ENCODE measurements at regions not wholly inside any gene's neighbourhood (a gene's known extent, or its start where the extent isn't known, plus 50 kb on each side); places are given as distances from the start of the nearest gene placed in this dataset.
A peak's percentile ranks its signal among the peaks of the same experiment; 100 is the strongest.

- H3K27me3 Mint-ChIP-seq = no peaks in the 10 kb centered on the region
Observed at GRCh38 chr2:133968446-133968845, 285.4 kb upstream of the MGAT5 start.

GRCh38 chr2:133970641-133971040, 283.2 kb upstream of the MGAT5 start:
- no peaks in the 10 kb centered on the region for H3K36me3 Mint-ChIP-seq
- H3K27me3 Mint-ChIP-seq = no peaks in the 10 kb centered on the region
- H3K27ac Mint-ChIP-seq = no peak overlapping the region
- H3K9me3 Mint-ChIP-seq = no peaks in the 10 kb centered on the region
- no peak for ATAC-seq
- H3K4me1 Mint-ChIP-seq = peaks cover 16% of the 10 kb centered on the region
- no peak overlapping the region for H3K4me3 Mint-ChIP-seq

More at GRCh38 chr2:133968446-133968845, 285.4 kb upstream of the MGAT5 start:
- no peaks in the 10 kb centered on the region for H3K36me3 Mint-ChIP-seq
- ATAC-seq = peak; percentile 74
- no peaks in the 10 kb centered on the region for H3K9me3 Mint-ChIP-seq
- H3K27ac Mint-ChIP-seq = no peak overlapping the region
- no peak overlapping the region for H3K4me3 Mint-ChIP-seq
- H3K4me1 Mint-ChIP-seq = peaks cover 15% of the 10 kb centered on the region

- H3K4me3 Mint-ChIP-seq = no peak overlapping the region
- H3K4me1 Mint-ChIP-seq = peaks cover 33% of the 10 kb centered on the region
- H3K27me3 Mint-ChIP-seq = no peaks in the 10 kb centered on the region
- no peaks in the 10 kb centered on the region for H3K36me3 Mint-ChIP-seq
- peak overlapping the region; percentile 1 for H3K27ac Mint-ChIP-seq
- no peak for ATAC-seq
- no peaks in the 10 kb centered on the region for H3K9me3 Mint-ChIP-seq
Observed at GRCh38 chr2:133972297-133972696, 281.6 kb upstream of the MGAT5 start.

- H3K27me3 Mint-ChIP-seq = no peaks in the 10 kb centered on the region
- H3K36me3 Mint-ChIP-seq = no peaks in the 10 kb centered on the region
- H3K9me3 Mint-ChIP-seq = no peaks in the 10 kb centered on the region
- no peak overlapping the region for H3K4me3 Mint-ChIP-seq
- H3K27ac Mint-ChIP-seq = no peak overlapping the region
- ATAC-seq = no peak
- H3K4me1 Mint-ChIP-seq = peaks cover 35% of the 10 kb centered on the region
Observed at GRCh38 chr2:133972786-133973185, 281.1 kb upstream of the MGAT5 start.

- Mint-ChIP-seq H3K4me3 (no peak overlapping the region), H3K4me1 (peaks cover 24% of the 10 kb centered on the region), H3K27ac (no peak overlapping the region), H3K36me3 (no peaks in the 10 kb centered on the region), H3K27me3 (no peaks in the 10 kb centered on the region), H3K9me3 (no peaks in the 10 kb centered on the region)
- ATAC-seq = no peak
Observed at GRCh38 chr2:133974353-133974752, 279.5 kb upstream of the MGAT5 start.

- ATAC-seq = no peak
- Mint-ChIP-seq H3K4me3 (no peak overlapping the region), H3K9me3 (no peaks in the 10 kb centered on the region), H3K4me1 (peaks cover 24% of the 10 kb centered on the region), H3K36me3 (no peaks in the 10 kb centered on the region), H3K27me3 (no peaks in the 10 kb centered on the region), H3K27ac (no peak overlapping the region)
Observed at GRCh38 chr2:133975135-133975534, 278.7 kb upstream of the MGAT5 start.

GRCh38 chr2:133975676-133976428, 278.0 kb upstream of the MGAT5 start:
- no peaks in the 10 kb centered on the region for H3K27me3 Mint-ChIP-seq
- no peaks in the 10 kb centered on the region for H3K36me3 Mint-ChIP-seq
- ATAC-seq = peak; percentile 44
- peaks cover 24% of the 10 kb centered on the region for H3K4me1 Mint-ChIP-seq
- peak overlapping the region; percentile 33 for H3K27ac Mint-ChIP-seq
- H3K4me3 Mint-ChIP-seq = no peak overlapping the region
- no peaks in the 10 kb centered on the region for H3K9me3 Mint-ChIP-seq

GRCh38 chr2:133976659-133977058, 277.2 kb upstream of the MGAT5 start:
- H3K27ac Mint-ChIP-seq = no peak overlapping the region
- no peaks in the 10 kb centered on the region for H3K27me3 Mint-ChIP-seq
- no peaks in the 10 kb centered on the region for H3K9me3 Mint-ChIP-seq
- no peak for ATAC-seq
- peaks cover 24% of the 10 kb centered on the region for H3K4me1 Mint-ChIP-seq
- no peaks in the 10 kb centered on the region for H3K36me3 Mint-ChIP-seq
- H3K4me3 Mint-ChIP-seq = no peak overlapping the region

GRCh38 chr2:133977405-133977804, 276.5 kb upstream of the MGAT5 start:
- H3K4me3 Mint-ChIP-seq = no peak overlapping the region
- peaks cover 24% of the 10 kb centered on the region for H3K4me1 Mint-ChIP-seq
- H3K27ac Mint-ChIP-seq = no peak overlapping the region

GRCh38 chr2:133982256-133982655, 271.6 kb upstream of the MGAT5 start:
- H3K4me1 Mint-ChIP-seq = peaks cover 2% of the 10 kb centered on the region
- no peak overlapping the region for H3K27ac Mint-ChIP-seq
- no peaks in the 10 kb centered on the region for H3K36me3 Mint-ChIP-seq
- H3K4me3 Mint-ChIP-seq = no peak overlapping the region
- ATAC-seq = no peak
- H3K9me3 Mint-ChIP-seq = no peaks in the 10 kb centered on the region
- no peaks in the 10 kb centered on the region for H3K27me3 Mint-ChIP-seq

More at GRCh38 chr2:133977405-133977804, 276.5 kb upstream of the MGAT5 start:
- Mint-ChIP-seq H3K27me3 (no peaks in the 10 kb centered on the region), H3K36me3 (no peaks in the 10 kb centered on the region), H3K9me3 (no peaks in the 10 kb centered on the region)
- ATAC-seq = no peak

GRCh38 chr2:133985563-133985962, 268.3 kb upstream of the MGAT5 start:
- ATAC-seq = no peak
- Mint-ChIP-seq H3K36me3 (no peaks in the 10 kb centered on the region), H3K4me3 (no peak overlapping the region), H3K4me1 (no peaks in the 10 kb centered on the region), H3K27ac (no peak overlapping the region), H3K27me3 (no peaks in the 10 kb centered on the region), H3K9me3 (no peaks in the 10 kb centered on the region)

- ATAC-seq = no peak
- no peak overlapping the region for H3K27ac Mint-ChIP-seq
- H3K9me3 Mint-ChIP-seq = no peaks in the 10 kb centered on the region
- no peaks in the 10 kb centered on the region for H3K27me3 Mint-ChIP-seq
- H3K4me3 Mint-ChIP-seq = no peak overlapping the region
- H3K36me3 Mint-ChIP-seq = no peaks in the 10 kb centered on the region
- H3K4me1 Mint-ChIP-seq = no peaks in the 10 kb centered on the region
Observed at GRCh38 chr2:133986081-133986837, 267.6 kb upstream of the MGAT5 start.

- Mint-ChIP-seq H3K27me3 (no peaks in the 10 kb centered on the region), H3K27ac (no peak overlapping the region), H3K4me1 (no peaks in the 10 kb centered on the region), H3K9me3 (no peaks in the 10 kb centered on the region), H3K4me3 (no peak overlapping the region), H3K36me3 (no peaks in the 10 kb centered on the region)
- ATAC-seq = no peak
Observed at GRCh38 chr2:133986881-133987795, 266.7 kb upstream of the MGAT5 start.

GRCh38 chr2:133988316-133988891, 265.5 kb upstream of the MGAT5 start:
- Mint-ChIP-seq H3K4me3 (no peak overlapping the region), H3K9me3 (no peaks in the 10 kb centered on the region), H3K36me3 (no peaks in the 10 kb centered on the region), H3K4me1 (no peaks in the 10 kb centered on the region), H3K27me3 (no peaks in the 10 kb centered on the region), H3K27ac (no peak overlapping the region)
- ATAC-seq = no peak

Data from stimulated activated memory B cell treated with anti-CD40 and anti-IgM and Interleukin-4, amounts not matched to agents 10 μg/mL and 1 μg/mL and 100 μg/mL, for 72 hours (primary cell).